ENCODE measurements at regions not wholly inside any gene's neighbourhood (a gene's known extent, or its start where the extent isn't known, plus 50 kb on each side); places are given as distances from the start of the nearest gene placed in this dataset.

GRCh38 chr17:72466606-72467005 is 345.8 kb downstream of the SOX9 start:
- no peak for DNase-seq
- TF ChIP-seq CTCF (IDR thresholded peaks at IDR 0.05): no peak
- no peak for TF ChIP-seq POLR2A (IDR thresholded peaks at IDR 0.05)
- Histone ChIP-seq H3K27me3 (no peaks in the 10 kb centered on the region), H3K4me1 (peaks cover 4% of the 10 kb centered on the region), H3K27ac (no peak overlapping the region), H3K4me3 (no peak overlapping the region), H3K36me3 (ENCODE audit: low read depth, missing control alignments) (no peaks in the 10 kb centered on the region), H3K9me3 (no peaks in the 10 kb centered on the region)
- intact Hi-C loops (cut with DNase I; ENCODE audit: low total_unique reads): no loop called here
- WGBS, 2 donors: 78 to 94% methylated on average over 3 of the region's 3 CpGs

- no peaks in the 10 kb centered on the region for H3K9me3 ChIP-seq
- H3K4me3 ChIP-seq: no peak overlapping the region
- H3K4me1 ChIP-seq: peaks cover 4% of the 10 kb centered on the region
- intact Hi-C loops (cut with DNase I; ENCODE audit: low total_unique reads): no loop called here
- WGBS, 2 donors: 48 to 50% methylated on average over 21 of the region's 21 CpGs
- peak; percentile 31 for DNase-seq
- H3K27ac ChIP-seq: no peak overlapping the region
- no peaks in the 10 kb centered on the region for H3K36me3 ChIP-seq (ENCODE audit: low read depth, missing control alignments)
- TF ChIP-seq CTCF (IDR thresholded peaks at IDR 0.05): peak in 1 of 3 experiments; percentile 18
- TF ChIP-seq POLR2A (IDR thresholded peaks at IDR 0.05): no peak
- no peaks in the 10 kb centered on the region for H3K27me3 ChIP-seq
Measured at GRCh38 chr17:72467841-72468653, 347.2 kb downstream of the SOX9 start.

- 93% methylated on average over 4 of the region's 4 CpGs for WGBS, 2 donors
- Histone ChIP-seq H3K27me3 (no peaks in the 10 kb centered on the region), H3K4me3 (no peak overlapping the region), H3K9me3 (no peaks in the 10 kb centered on the region), H3K36me3 (ENCODE audit: low read depth, missing control alignments) (no peaks in the 10 kb centered on the region), H3K4me1 (peaks cover 4% of the 10 kb centered on the region), H3K27ac (no peak overlapping the region)
- DNase-seq: no peak
- no peak for TF ChIP-seq POLR2A (IDR thresholded peaks at IDR 0.05)
- no peak for TF ChIP-seq CTCF (IDR thresholded peaks at IDR 0.05)
- intact Hi-C loops (cut with DNase I; ENCODE audit: low total_unique reads): no loop called here
Measured at GRCh38 chr17:72468841-72469240, 348.0 kb downstream of the SOX9 start.

- intact Hi-C loops (cut with DNase I; ENCODE audit: low total_unique reads): no loop called here
- H3K9me3 ChIP-seq: no peaks in the 10 kb centered on the region
- H3K27me3 ChIP-seq: no peaks in the 10 kb centered on the region
- WGBS, 2 donors: 88 to 90% methylated on average over 11 of the region's 11 CpGs
- H3K4me1 ChIP-seq: peaks cover 4% of the 10 kb centered on the region
- no peak overlapping the region for H3K27ac ChIP-seq
- DNase-seq: no peak
- TF ChIP-seq POLR2A (IDR thresholded peaks at IDR 0.05) (no peak), CTCF (IDR thresholded peaks at IDR 0.05) (no peak)
- H3K4me3 ChIP-seq: no peak overlapping the region
- no peaks in the 10 kb centered on the region for H3K36me3 ChIP-seq (ENCODE audit: low read depth, missing control alignments)
Measured at GRCh38 chr17:72470121-72470705, 349.4 kb downstream of the SOX9 start.

All from testis (tissue), 2 donors.